ENCODE measurements at regions not wholly inside any gene's neighbourhood (a gene's known extent, or its start where the extent isn't known, plus 50 kb on each side); places are given as distances from the start of the nearest gene placed in this dataset.

GRCh38 chr1:177600936-177601335 lies 368.9 kb downstream of the SEC16B start:
- no peak for ATAC-seq
- DNase-seq (ENCODE audit: low read depth, low spot score) = no peak
- ChIA-PET CTCF (no interaction called here), POLR2A (no interaction called here)
- no peaks in the 10 kb centered on the region for H3K27me3 ChIP-seq (ENCODE audit: control insufficient read depth, insufficient read depth, low read length)
- BruUV-seq (replicated peaks) = no TSS peak
- H3K36me3 ChIP-seq (ENCODE audit: control insufficient read depth, insufficient read depth, low read length) = no peaks in the 10 kb centered on the region
- intact Hi-C loops (cut with micrococcal nuclease; ENCODE audit: unreplicated experiment) = no loop called here
- in situ Hi-C loops (cut with HindIII; ENCODE audit: low pct_unique_long_range_greater_than_20kb, low sequenced_read_pairs) = no loop called here
- H3K9me3 ChIP-seq (ENCODE audit: control insufficient read depth, insufficient read depth, low read depth, low read length) = no peaks in the 10 kb centered on the region
- H3K27ac ChIP-seq (ENCODE audit: low read length) = no peak overlapping the region
- H3K4me3 ChIP-seq (ENCODE audit: low read depth in 2 of 2, low read length in 2 of 2) = no peak overlapping the region
- H3K4me1 ChIP-seq (ENCODE audit: control insufficient read depth, insufficient read depth, low read length) = no peaks in the 10 kb centered on the region
- TF ChIP-seq REST (IDR thresholded peaks at IDR 0.05; ENCODE audit: insufficient read depth in 1 of 2, low read depth in 2 of 2, low read length in 1 of 2) (no peak), SIN3A (IDR thresholded peaks at IDR 0.05; ENCODE audit: borderline replicate concordance, insufficient read depth, low read depth, low read length) (no peak), POLR2AphosphoS5 (IDR thresholded peaks at IDR 0.05; ENCODE audit: low read depth, low read length) (no peak), CTCF (IDR thresholded peaks at IDR 0.05) (no peak), TCF7L2 (IDR thresholded peaks at IDR 0.05; ENCODE audit: low read depth, low read length) (no peak)

- H3K4me3 ChIP-seq (ENCODE audit: low read depth in 2 of 2, low read length in 2 of 2) = no peak overlapping the region
- H3K27me3 ChIP-seq (ENCODE audit: control insufficient read depth, insufficient read depth, low read length) = no peaks in the 10 kb centered on the region
- in situ Hi-C loops (cut with HindIII; ENCODE audit: low pct_unique_long_range_greater_than_20kb, low sequenced_read_pairs) = no loop called here
- BruUV-seq (replicated peaks) = no TSS peak
- DNase-seq (ENCODE audit: low read depth, low spot score) (no peak), ATAC-seq (no peak)
- no peak for TF ChIP-seq CTCF (IDR thresholded peaks at IDR 0.05)
- no peak for TF ChIP-seq TCF7L2 (IDR thresholded peaks at IDR 0.05; ENCODE audit: low read depth, low read length)
- TF ChIP-seq REST (IDR thresholded peaks at IDR 0.05; ENCODE audit: insufficient read depth in 1 of 2, low read depth in 2 of 2, low read length in 1 of 2) = no peak
- no peak for TF ChIP-seq POLR2AphosphoS5 (IDR thresholded peaks at IDR 0.05; ENCODE audit: low read depth, low read length)
- TF ChIP-seq SIN3A (IDR thresholded peaks at IDR 0.05; ENCODE audit: borderline replicate concordance, insufficient read depth, low read depth, low read length) = no peak
- no peak overlapping the region for H3K27ac ChIP-seq (ENCODE audit: low read length)
- no peaks in the 10 kb centered on the region for H3K9me3 ChIP-seq (ENCODE audit: control insufficient read depth, insufficient read depth, low read depth, low read length)
- H3K36me3 ChIP-seq (ENCODE audit: control insufficient read depth, insufficient read depth, low read length) = no peaks in the 10 kb centered on the region
- CTCF ChIA-PET = no interaction called here
- POLR2A ChIA-PET = no interaction called here
- intact Hi-C loops (cut with micrococcal nuclease; ENCODE audit: unreplicated experiment) = no loop called here
- no peaks in the 10 kb centered on the region for H3K4me1 ChIP-seq (ENCODE audit: control insufficient read depth, insufficient read depth, low read length)
Measured at GRCh38 chr1:177600321-177600720, 369.5 kb downstream of the SEC16B start.

All from Panc1 (cell line).